Gastroesophageal sphincter (tissue), 4 donors: ENCODE measurements at regions not wholly inside any gene's neighbourhood (a gene's known extent, or its start where the extent isn't known, plus 50 kb on each side); places are given as distances from the start of the nearest gene placed in this dataset.
A peak's percentile ranks its signal among the peaks of the same experiment; 100 is the strongest.

Experiments used
- ATAC-seq: fragments of 150-250 bp; one replicate; pipeline ENCODE4 v1.9.1; 2016; ENCODE audit warnings: mild to moderate bottlenecking, moderate library complexity
- H3K27ac ChIP-seq, 4 donors: fragments of 200-600 bp; sonication (generic) in 3 of 4; 1 replicate in 3 of 4; 2 replicates in 1 of 4; pipeline ENCODE4 v1.5.1; 2016 to 2019
- H3K27me3 ChIP-seq: fragments of 200-600 bp; sonication (generic); one replicate; pipeline ENCODE4 v1.5.1; 2019
- H3K36me3 ChIP-seq, 2 donors: fragments of 200-600 bp; sonication (generic); one replicate each; pipeline ENCODE4 v1.5.1; 2019; ENCODE audit warnings: control low read depth in 1 of 2
- H3K4me1 ChIP-seq, 3 donors: fragments of 200-600 bp; sonication (generic); 1 replicate in 2 of 3; 2 replicates in 1 of 3; pipeline ENCODE4 v1.5.1; 2016 to 2019; ENCODE audit warnings: control low read depth in 2 of 3
- H3K4me3 ChIP-seq, 2 donors: fragments of 200-600 bp; sonication (generic); one replicate each; pipeline ENCODE4 v1.5.1; 2019; ENCODE audit warnings: mild to moderate bottlenecking in 1 of 2, moderate library complexity in 1 of 2
- H3K9me3 ChIP-seq, 3 donors: fragments of 200-600 bp; sonication (generic); one replicate each; pipeline ENCODE4 v1.5.1; 2017 to 2019; ENCODE audit warnings: control low read depth in 2 of 3
- CTCF ChIP-seq, 4 experiments: fragments of 200-600 bp in 2 of 4; fragments of 450-650 bp in 2 of 4; sonication (generic) in 1 of 4; IDR thresholded peaks; one replicate each; pipeline ENCODE4 v1.5.1; 2017 to 2019; ENCODE audit warnings: antibody characterized with exemption in 4 of 4, mild to moderate bottlenecking in 2 of 4, moderate library complexity in 2 of 4
- EP300 ChIP-seq: sonication (generic); formaldehyde crosslinking; IDR thresholded peaks from one replicate; pipeline ENCODE4 v1.6.1; 2017; ENCODE audit warnings: antibody characterized with exemption, mild to moderate bottlenecking
- POLR2A ChIP-seq, 2 donors: fragments of 450-650 bp; IDR thresholded peaks; one replicate each; pipeline ENCODE4 v1.6.1; 2017; ENCODE audit warnings: antibody characterized with exemption in 2 of 2, mild to moderate bottlenecking in 2 of 2, moderate library complexity in 1 of 2
- POLR2AphosphoS5 ChIP-seq: sonication (generic); formaldehyde crosslinking; IDR thresholded peaks from one replicate; pipeline ENCODE4 v1.6.1; 2017; ENCODE audit warnings: antibody characterized with exemption
- WGBS, 2 donors: methylation state at CpG; one replicate each; pipeline ENCODE4 v1.1.5; 2018; ENCODE audit warnings: low coverage in 1 of 2; 5-methylcytosine and 5-hydroxymethylcytosine counted together

GRCh38 chr6:6886171-6886885 lies 221.4 kb upstream of the RREB1 start:
- WGBS, 2 donors, result 60 to 88% methylated on average over 6 of the region's 13 CpGs
- peak; percentile 30 for ATAC-seq
- Histone ChIP-seq H3K4me1 (no peaks in the 10 kb centered on the region), H3K36me3 (no peaks in the 10 kb centered on the region), H3K27ac (peak overlapping the region in 1 of 4 donors; percentile 29), H3K4me3 (no peak overlapping the region), H3K9me3 (no peaks in the 10 kb centered on the region), H3K27me3 (no peaks in the 10 kb centered on the region)
- no peak for TF ChIP-seq CTCF (IDR thresholded peaks at IDR 0.05)
- TF ChIP-seq POLR2AphosphoS5, result no peak

GRCh38 chr6:6886886-6887285 lies 220.9 kb upstream of the RREB1 start:
- no peak for TF ChIP-seq POLR2A (IDR thresholded peaks at IDR 0.05)
- Histone ChIP-seq H3K4me1 (no peaks in the 10 kb centered on the region), H3K4me3 (no peak overlapping the region), H3K36me3 (no peaks in the 10 kb centered on the region), H3K9me3 (no peaks in the 10 kb centered on the region), H3K27ac (no peak overlapping the region), H3K27me3 (no peaks in the 10 kb centered on the region)
- no peak for ATAC-seq
- WGBS, 2 donors, result 94 to 100% methylated on average over 1 to 3 of the region's 9 CpGs

GRCh38 chr6:6889601-6890000 lies 218.2 kb upstream of the RREB1 start:
- H3K27ac ChIP-seq, result no peak overlapping the region
- no peaks in the 10 kb centered on the region for H3K4me1 ChIP-seq
- H3K36me3 ChIP-seq, result no peaks in the 10 kb centered on the region
- H3K9me3 ChIP-seq, result no peaks in the 10 kb centered on the region
- 43 to 98% methylated on average over 1 to 4 of the region's 4 CpGs for WGBS, 2 donors
- ATAC-seq, result no peak
- no peak overlapping the region for H3K4me3 ChIP-seq
- TF ChIP-seq POLR2A (IDR thresholded peaks at IDR 0.05) (no peak), CTCF (IDR thresholded peaks at IDR 0.05) (no peak), POLR2AphosphoS5 (no peak), EP300 (no peak)
- H3K27me3 ChIP-seq, result no peaks in the 10 kb centered on the region

GRCh38 chr6:6890400-6890858 lies 217.3 kb upstream of the RREB1 start:
- Histone ChIP-seq H3K9me3 (no peaks in the 10 kb centered on the region), H3K4me1 (no peaks in the 10 kb centered on the region), H3K4me3 (no peak overlapping the region), H3K27ac (no peak overlapping the region), H3K36me3 (no peaks in the 10 kb centered on the region), H3K27me3 (no peaks in the 10 kb centered on the region)
- ATAC-seq, result no peak
- TF ChIP-seq POLR2AphosphoS5 (no peak), CTCF (IDR thresholded peaks at IDR 0.05) (no peak), POLR2A (IDR thresholded peaks at IDR 0.05) (no peak), EP300 (no peak)
- WGBS, 2 donors, result 3 to 8% methylated on average over 2 to 5 of the region's 6 CpGs

GRCh38 chr6:6891125-6891721 lies 216.5 kb upstream of the RREB1 start:
- ATAC-seq, result no peak

More at GRCh38 chr6:6891125-6891721, 216.5 kb upstream of the RREB1 start:
- TF ChIP-seq EP300, result no peak
- TF ChIP-seq POLR2AphosphoS5, result no peak
- TF ChIP-seq POLR2A (IDR thresholded peaks at IDR 0.05), result no peak
- TF ChIP-seq CTCF (IDR thresholded peaks at IDR 0.05), result no peak
- Histone ChIP-seq H3K4me1 (no peaks in the 10 kb centered on the region), H3K4me3 (no peak overlapping the region), H3K27me3 (no peaks in the 10 kb centered on the region), H3K27ac (no peak overlapping the region), H3K36me3 (no peaks in the 10 kb centered on the region), H3K9me3 (no peaks in the 10 kb centered on the region)
- WGBS, 2 donors, result 91 to 100% methylated on average over 2 to 7 of the region's 8 CpGs
